H1 (cell line): ENCODE measurements at regions not wholly inside any gene's neighbourhood (a gene's known extent, or its start where the extent isn't known, plus 50 kb on each side); places are given as distances from the start of the nearest gene placed in this dataset.

ENCODE experiments used
- CTCF ChIA-PET: fragments of 300-600 bp; sonication (Branson Sonifier 250); formaldehyde crosslinking; loops from one replicate; lab custom pipeline; 2021; ENCODE audit not compliant: partially characterized antibody; lab: Charles Lee
- POLR2A ChIA-PET: fragments of 300-600 bp; sonication (Branson Sonifier 250); formaldehyde crosslinking; loops from one replicate; lab custom pipeline; 2021; ENCODE audit warnings: inconsistent platforms; ENCODE audit not compliant: partially characterized antibody; lab: Charles Lee
- DNase-seq, 2 experiments: peaks; one replicate each; pipeline versions ENCODE4 v3.0.0 to v3.0.0-alpha.2; 2010 to 2022; ENCODE audit warnings: low spot score in 2 of 2, low read depth in 1 of 2, mixed read lengths in 1 of 2
- FAIRE-seq: peaks from 2 replicates; lab custom pipeline; 2011; peaks lifted over from hg19 to GRCh38; lab: Jason Lieb, UNC
- H2AFZ ChIP-seq: 2 replicates; pipeline ENCODE4 v1.8.1; 2012; ENCODE audit warnings: low read length, inconsistent platforms
- H2AK5ac ChIP-seq: 2 replicates; pipeline ENCODE4 v1.6.1; 2013; ENCODE audit warnings: low read depth, low read length
- H2BK120ac ChIP-seq: replicated peaks from 2 replicates; pipeline ENCODE3; 2013; ENCODE audit warnings: low read depth, low read length, inconsistent platforms
- H2BK12ac ChIP-seq: 2 replicates; pipeline ENCODE4 v1.6.1; 2013; ENCODE audit warnings: low read depth, low read length
- H2BK15ac ChIP-seq: 2 replicates; pipeline ENCODE4 v1.6.1; 2013; ENCODE audit warnings: low read length
- H2BK20ac ChIP-seq: 2 replicates; pipeline ENCODE4 v1.6.1; 2013; ENCODE audit warnings: low read length
- H2BK5ac ChIP-seq: 2 replicates; pipeline ENCODE4 v1.6.1; 2013; ENCODE audit warnings: low read depth, low read length
- H3K14ac ChIP-seq: 2 replicates; pipeline ENCODE4 v1.6.1; 2013; ENCODE audit warnings: inconsistent platforms; ENCODE audit not compliant: insufficient read length
- H3K18ac ChIP-seq: 2 replicates; pipeline ENCODE4 v1.6.1; 2013; ENCODE audit warnings: low read length; ENCODE audit errors: extremely low read depth
- H3K23ac ChIP-seq: 2 replicates; pipeline ENCODE4 v1.6.1; 2013; ENCODE audit warnings: inconsistent platforms; ENCODE audit not compliant: insufficient read length
- H3K23me2 ChIP-seq: 2 replicates; pipeline ENCODE4 v1.6.1; 2013; ENCODE audit warnings: low read depth, low read length
- H3K27ac ChIP-seq: 2 replicates; pipeline ENCODE4 v1.6.1; 2011; ENCODE audit warnings: low read depth, low read length, inconsistent platforms
- H3K27me3 ChIP-seq, 4 experiments: replicated peaks in 1 of 4; 1 replicate in 1 of 4; 2 replicates in 3 of 4; pipeline versions ENCODE4 v1.6.1 to v1.8.1; 2011 to 2013; ENCODE audit warnings: low read length in 3 of 4, mild to moderate bottlenecking in 3 of 4, inconsistent platforms in 2 of 4, mixed read lengths in 2 of 4, moderate library complexity in 1 of 4; ENCODE audit not compliant: control insufficient read depth in 3 of 4, insufficient read depth in 3 of 4; ENCODE audit errors: extremely low read depth in 1 of 4
- H3K36me3 ChIP-seq, 4 experiments: 2 replicates each; pipeline versions ENCODE4 v1.6.1 to v1.8.1; 2011 to 2013; ENCODE audit warnings: mild to moderate bottlenecking in 4 of 4, low read length in 3 of 4, moderate library complexity in 2 of 4, control low read depth in 1 of 4, inconsistent platforms in 1 of 4; ENCODE audit not compliant: insufficient read depth in 4 of 4, control insufficient read depth in 2 of 4
- H3K4ac ChIP-seq: replicated peaks from 2 replicates; pipeline ENCODE3; 2013; ENCODE audit warnings: low read length, low read depth, mixed read lengths, inconsistent platforms; ENCODE audit not compliant: insufficient read length
- H3K4me1 ChIP-seq, 4 experiments: replicated peaks in 1 of 4; 1 replicate in 1 of 4; 2 replicates in 3 of 4; pipeline versions ENCODE4 v1.6.1 to v1.8.1; 2011 to 2013; ENCODE audit warnings: low read length in 3 of 4, inconsistent platforms in 2 of 4, mixed read lengths in 1 of 4; ENCODE audit not compliant: insufficient read depth in 4 of 4, control insufficient read depth in 3 of 4
- H3K4me2 ChIP-seq, 2 experiments: 2 replicates each; pipeline versions ENCODE4 v1.6.1 to v1.8.1; 2011 to 2013; ENCODE audit warnings: low read depth in 2 of 2, low read length in 2 of 2, control low read depth in 1 of 2, inconsistent platforms in 1 of 2, mild to moderate bottlenecking in 1 of 2; ENCODE audit not compliant: insufficient read depth in 1 of 2
- H3K4me3 ChIP-seq, 4 experiments: fragments of 200-600, 300-600 bp in 1 of 4; sonication (generic), shearing (Covaris generic), sonication (Bioruptor Twin) in 1 of 4; 2 replicates each; pipeline versions ENCODE4 v1.5.1 to v1.8.1; 2011 to 2016; ENCODE audit warnings: low read length in 4 of 4, low read depth in 3 of 4, control low read depth in 2 of 4, inconsistent platforms in 2 of 4, mild to moderate bottlenecking in 2 of 4, mixed read lengths in 1 of 4, moderate library complexity in 1 of 4; ENCODE audit not compliant: insufficient read depth in 2 of 4; ENCODE audit errors: extremely low read depth in 1 of 4
- H3K56ac ChIP-seq: replicated peaks from 2 replicates; pipeline ENCODE3; 2013; ENCODE audit warnings: low read depth, mild to moderate bottlenecking, mixed read lengths, low read length, inconsistent platforms; ENCODE audit not compliant: insufficient read length
- H3K79me1 ChIP-seq: 2 replicates; pipeline ENCODE4 v1.6.1; 2013; ENCODE audit warnings: low read depth, low read length, control low read depth
- H3K79me2 ChIP-seq, 2 experiments: 2 replicates each; pipeline versions ENCODE4 v1.6.1 to v1.8.1; 2012 to 2013; ENCODE audit warnings: low read length in 2 of 2, mild to moderate bottlenecking in 2 of 2, inconsistent platforms in 1 of 2; ENCODE audit not compliant: insufficient read depth in 2 of 2, control insufficient read depth in 1 of 2
- H3K9ac ChIP-seq, 4 experiments: replicated peaks in 1 of 4; 1 replicate in 1 of 4; 2 replicates in 3 of 4; pipeline versions ENCODE4 v1.6.1 to v1.8.1; 2011 to 2013; ENCODE audit warnings: low read depth in 3 of 4, low read length in 3 of 4, control low read depth in 2 of 4, mild to moderate bottlenecking in 2 of 4, moderate library complexity in 2 of 4, inconsistent platforms in 1 of 4; ENCODE audit errors: extremely low read depth in 1 of 4
- H3K9me3 ChIP-seq, 2 experiments: 2 replicates each; pipeline versions ENCODE4 v1.6.1 to v1.8.1; 2012 to 2013; ENCODE audit warnings: mild to moderate bottlenecking in 2 of 2, moderate library complexity in 2 of 2, control low read depth in 1 of 2, inconsistent platforms in 1 of 2, low read depth in 1 of 2, low read length in 1 of 2, mixed read lengths in 1 of 2; ENCODE audit not compliant: insufficient read depth in 2 of 2
- H4K20me1 ChIP-seq, 2 experiments: replicated peaks in 1 of 2; 2 replicates each; pipeline versions ENCODE3 to v1.8.1; 2011 to 2013; ENCODE audit warnings: inconsistent platforms in 2 of 2, low read length in 2 of 2, mild to moderate bottlenecking in 1 of 2; ENCODE audit not compliant: insufficient read depth in 2 of 2, control insufficient read depth in 1 of 2
- H4K5ac ChIP-seq: 2 replicates; pipeline ENCODE4 v1.6.1; 2013; ENCODE audit warnings: low read length, low read depth, mixed read lengths, inconsistent platforms; ENCODE audit not compliant: insufficient read length
- H4K8ac ChIP-seq: 2 replicates; pipeline ENCODE4 v1.8.0; 2013; ENCODE audit warnings: mild to moderate bottlenecking, moderate library complexity, low read length, inconsistent platforms; ENCODE audit not compliant: insufficient read depth; ENCODE audit errors: extremely low read depth
- H4K91ac ChIP-seq: replicated peaks from 2 replicates; pipeline ENCODE3; 2013; ENCODE audit warnings: low read length, mixed read lengths, inconsistent platforms; ENCODE audit not compliant: insufficient read length
- ASH2L ChIP-seq: fragments of 200-600, 300-600 bp; sonication (generic); IDR thresholded peaks from one replicate; pipeline ENCODE4 v1.7.1; 2017; ENCODE audit warnings: low read length
- ATF2 ChIP-seq: IDR thresholded peaks from 2 replicates; pipeline ENCODE4 v1.6.1; 2012; ENCODE audit warnings: low read length, inconsistent platforms
- BACH1 ChIP-seq: IDR thresholded peaks from 2 replicates; pipeline ENCODE4 v1.6.1; 2012; ENCODE audit warnings: low read length, improper control_type of control experiment
- CEBPB ChIP-seq: IDR thresholded peaks from 2 replicates; pipeline ENCODE4 v1.6.1; 2012; ENCODE audit warnings: low read depth, low read length
- EZH2 ChIP-seq: fragments of 200-600 bp; sonication (generic); IDR thresholded peaks from 2 replicates; pipeline ENCODE4 v1.7.1; 2012; ENCODE audit warnings: low read depth, mild to moderate bottlenecking, moderate library complexity, low read length, inconsistent platforms; ENCODE audit not compliant: severe bottlenecking
- GABPA ChIP-seq: IDR thresholded peaks from 2 replicates; pipeline ENCODE4 v1.6.1; 2011; ENCODE audit warnings: mild to moderate bottlenecking, low read length, moderate library complexity, borderline replicate concordance; ENCODE audit not compliant: insufficient read depth
- JUN ChIP-seq: IDR thresholded peaks from 2 replicates; pipeline ENCODE4 v1.6.1; 2011; ENCODE audit warnings: low read depth, mild to moderate bottlenecking, improper control_type of control experiment, low read length
- NRF1 ChIP-seq: IDR thresholded peaks from 2 replicates; pipeline ENCODE4 v1.6.1; 2011; ENCODE audit warnings: mild to moderate bottlenecking, low read depth, low read length, improper control_type of control experiment
- SIN3A ChIP-seq, 2 experiments: IDR thresholded peaks in 1 of 2; conservative IDR thresholded peaks in 1 of 2; 2 replicates each; pipeline ENCODE4 v1.6.1; 2011 to 2012; ENCODE audit warnings: low read length in 2 of 2, improper control_type of control experiment in 1 of 2, low read depth in 1 of 2, mild to moderate bottlenecking in 1 of 2
- SP4 ChIP-seq: IDR thresholded peaks from 2 replicates; pipeline ENCODE4 v1.6.1; 2012; ENCODE audit warnings: low read length, inconsistent platforms
- SUZ12 ChIP-seq: fragments of 200-600 bp; sonication (generic); IDR thresholded peaks from 2 replicates; pipeline ENCODE4 v1.6.1; 2012; ENCODE audit warnings: mild to moderate bottlenecking, inconsistent platforms, low read length, moderate library complexity, mixed read lengths
- TAF1 ChIP-seq: IDR thresholded peaks from 2 replicates; pipeline ENCODE4 v1.6.1; 2011; ENCODE audit warnings: mild to moderate bottlenecking, low read depth, low read length
- WGBS, 2 experiments: shearing (Covaris generic) in 1 of 2; methylation state at CpG; one replicate each; pipeline versions ENCODE4 v1.1.6 to v1.1.7; 2013 to 2015; ENCODE audit warnings: low lambda C conversion rate in 2 of 2, mixed read lengths in 2 of 2, inconsistent platforms in 1 of 2, low coverage in 1 of 2, missing lambda C conversion rate in 1 of 2; ENCODE audit not compliant: insufficient replicate concordance in 2 of 2, insufficient coverage in 1 of 2, insufficient read length in 1 of 2; ENCODE audit errors: extremely low coverage in 1 of 2, missing lambda C conversion rate in 1 of 2; 5-methylcytosine and 5-hydroxymethylcytosine counted together
- TF ChIP-seq, protein P1 (sequence below): IDR thresholded peaks from 2 replicates; pipeline ENCODE4 v1.6.1; 2012; ENCODE audit warnings: inconsistent platforms

DNA sequence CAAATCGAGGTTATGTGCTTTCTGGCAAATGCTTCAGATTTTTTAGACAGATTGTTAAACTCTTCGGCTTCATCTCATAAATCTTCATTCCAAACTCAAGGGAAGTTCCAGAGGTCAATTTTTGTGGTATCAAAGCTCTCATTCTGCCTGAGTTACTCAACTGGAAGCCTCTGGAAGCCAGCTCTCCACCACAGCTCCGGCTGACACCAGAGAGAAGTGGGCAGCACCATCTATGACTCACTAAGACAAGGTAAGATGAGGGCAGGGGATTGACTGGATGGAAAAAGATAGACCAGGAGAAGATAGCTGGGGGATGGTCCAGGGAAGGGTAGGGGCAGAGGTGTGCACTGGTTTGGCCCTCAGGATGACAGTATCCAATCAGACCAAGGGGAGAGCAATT lies 137.3 kb upstream of the HNRNPA3 start:
- no peaks in the 10 kb centered on the region for H3K79me1 ChIP-seq
- no peak overlapping the region for H3K9ac ChIP-seq
- H2BK20ac ChIP-seq = no peak overlapping the region
- no peaks in the 10 kb centered on the region for H3K27me3 ChIP-seq
- H3K23me2 ChIP-seq = no peaks in the 10 kb centered on the region
- H3K4me1 ChIP-seq = peaks cover 0 to 4% (median 2%) of the 10 kb centered on the region in 4 experiments; a peak in 3 of 7 replicates
- H4K8ac ChIP-seq = no peak overlapping the region
- H3K4ac ChIP-seq = no peak overlapping the region
- no peak overlapping the region for H3K27ac ChIP-seq
- H4K20me1 ChIP-seq = no peaks in the 10 kb centered on the region
- ChIA-PET CTCF (interaction anchor here (0.7 to 1.8 kb wide), 4 partner anchors 14 to 52 kb away, joined by 3 to 6 read pairs (median 3); no protein-coding TSS in a partner anchor), POLR2A (interaction anchor here (0.5 kb wide), 1 partner anchor 153 kb away, joined by 3 read pairs; no protein-coding TSS in a partner anchor)
- no peak overlapping the region for H3K4me2 ChIP-seq
- no peak for FAIRE-seq
- no peak overlapping the region for H2BK120ac ChIP-seq
- no peak overlapping the region for H2BK12ac ChIP-seq
- no peak overlapping the region for H2AK5ac ChIP-seq
- no peaks in the 10 kb centered on the region for H3K9me3 ChIP-seq
- no peak for TF ChIP-seq TAF1
- TF ChIP-seq, protein P1, sequence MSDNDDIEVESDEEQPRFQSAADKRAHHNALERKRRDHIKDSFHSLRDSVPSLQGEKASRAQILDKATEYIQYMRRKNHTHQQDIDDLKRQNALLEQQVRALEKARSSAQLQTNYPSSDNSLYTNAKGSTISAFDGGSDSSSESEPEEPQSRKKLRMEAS = no peak
- no peak for TF ChIP-seq NRF1
- TF ChIP-seq SIN3A (conservative IDR thresholded peaks at IDR 0.05 in 1 of 2, IDR thresholded peaks at IDR 0.05 in 1 of 2; ENCODE audit: low read depth in 1 of 2, low read length in 2 of 2) = no peak
- TF ChIP-seq SP4 = no peak
- no peak for TF ChIP-seq JUN
- TF ChIP-seq ATF2 = no peak
- TF ChIP-seq BACH1 = no peak
- TF ChIP-seq GABPA = no peak
- TF ChIP-seq EZH2 = no peak
- TF ChIP-seq SUZ12 = no peak
- no peak for TF ChIP-seq CEBPB
- TF ChIP-seq ASH2L = no peak
- H2BK15ac ChIP-seq = no peak overlapping the region
- H2AFZ ChIP-seq = no peak overlapping the region
- no peak overlapping the region for H3K14ac ChIP-seq
- H4K5ac ChIP-seq = no peak overlapping the region
- no peak overlapping the region for H3K4me3 ChIP-seq
- H3K56ac ChIP-seq = no peak overlapping the region
- no peak overlapping the region for H3K18ac ChIP-seq
- 49% methylated on average over 3 of the region's 3 CpGs; no CpG with 5 or more reads in 1 of the 2 experiments for WGBS, 2 experiments
- no peaks in the 10 kb centered on the region for H3K36me3 ChIP-seq
- no peak overlapping the region for H3K23ac ChIP-seq
- no peak for DNase-seq
- no peaks in the 10 kb centered on the region for H3K79me2 ChIP-seq
- H2BK5ac ChIP-seq = no peak overlapping the region
- no peak overlapping the region for H4K91ac ChIP-seq
